K562 (cell line): ENCODE measurements at regions not wholly inside any gene's neighbourhood (a gene's known extent, or its start where the extent isn't known, plus 50 kb on each side); places are given as distances from the start of the nearest gene placed in this dataset.

Source experiments
- CTCF ChIP-seq, 3 experiments: IDR thresholded peaks in 2 of 3; conservative IDR thresholded peaks in 1 of 3; 2 replicates each; pipeline ENCODE4 v1.5.1; 2011 to 2012; ENCODE audit warnings: low read length in 3 of 3, mild to moderate bottlenecking in 3 of 3, control low read depth in 2 of 3, improper control_type of control experiment in 1 of 3, inconsistent platforms in 1 of 3, low read depth in 1 of 3, mixed read lengths in 1 of 3, moderate library complexity in 1 of 3; ENCODE audit not compliant: insufficient read depth in 2 of 3
- EP300 ChIP-seq: IDR thresholded peaks from 2 replicates; pipeline ENCODE4 v1.6.1; 2012; ENCODE audit warnings: low read length, improper control_type of control experiment
- JUND ChIP-seq, 2 experiments: IDR thresholded peaks; 2 replicates in 1 of 2; 3 replicates in 1 of 2; pipeline ENCODE4 v1.6.1; 2011; ENCODE audit warnings: borderline replicate concordance in 2 of 2, low read depth in 2 of 2, low read length in 2 of 2, improper control_type of control experiment in 1 of 2, missing biosample characterization in 1 of 2, missing genetic modification characterization in 1 of 2, missing genetic modification reagents in 1 of 2
- MLX ChIP-seq, 2 experiments: fragments of 450-650 bp in 1 of 2; sonication (generic) in 1 of 2; formaldehyde crosslinking; conservative IDR thresholded peaks; 2 replicates each; pipeline versions ENCODE4 v1.4.0 to v1.8.1; 2020 to 2022; ENCODE audit warnings: mild to moderate bottlenecking in 1 of 2, missing genetic modification reagents in 1 of 2
- TRIM28 ChIP-seq: fragments of 450-650 bp; IDR thresholded peaks from 2 replicates; pipeline ENCODE4 v1.6.1; 2017
- YBX1 ChIP-seq: fragments of 450-650 bp; IDR thresholded peaks from 2 replicates; pipeline ENCODE4 v1.7.1; 2016; ENCODE audit warnings: mild to moderate bottlenecking
- ZNF707 ChIP-seq: fragments of 250-450 bp; sonication (Bioruptor Pico); conservative IDR thresholded peaks from 2 replicates; pipeline ENCODE4 v1.8.0; 2022; ENCODE audit warnings: inconsistent platforms, mild to moderate bottlenecking, moderate library complexity

GRCh38 chr18:37675699-37676098, 110.1 kb upstream of the CELF4 start:
- TF ChIP-seq TRIM28 (no peak), CTCF (IDR thresholded peaks at IDR 0.05 in 2 of 3, conservative IDR thresholded peaks at IDR 0.05 in 1 of 3; ENCODE audit: insufficient read depth in 2 of 3, low read depth in 1 of 3, low read length in 3 of 3) (no peak), EP300 (no peak), ZNF707 (no peak), JUND (IDR thresholded peaks at IDR 0.05; ENCODE audit: borderline replicate concordance, low read depth, low read length) (no peak), JUND (tag; IDR thresholded peaks at IDR 0.05; ENCODE audit: borderline replicate concordance, low read depth, low read length) (no peak), MLX (CRISPR knock-in tag; conservative IDR thresholded peaks at IDR 0.05) (no peak), YBX1 (no peak)
